GM12878 (cell line): ENCODE measurements at regions not wholly inside any gene's neighbourhood (a gene's known extent, or its start where the extent isn't known, plus 50 kb on each side); places are given as distances from the start of the nearest gene placed in this dataset.

Source experiments
- ATAC-seq: fragments of 200-7000 bp; cut with Tn5 transposase; 3 replicates; pipeline ENCODE4 v1.9.1; 2020; ENCODE audit warnings: mild to moderate bottlenecking, moderate library complexity
- BruUV-seq: library from RNA; stranded (reverse); fragments of 400-500 nt; replicated peaks from 2 replicates; lab custom pipeline; 2021; lab: Mats Ljungman, UMichigan
- CTCF ChIA-PET: fragments of 300-600 bp; sonication (Branson Sonifier 250); formaldehyde crosslinking; extraction: SDS; loops from one replicate; lab custom pipeline; 2021; ENCODE audit warnings: inconsistent platforms; lab: Yijun Ruan, JAX
- POLR2A ChIA-PET: fragments of 350-600 bp; formaldehyde crosslinking; extraction: SDS; loops from one replicate; lab custom pipeline; 2021; ENCODE audit warnings: inconsistent platforms; lab: Charles Lee
- RAD21 ChIA-PET: fragments of 300-600 bp; sonication (Branson Sonifier 250); formaldehyde crosslinking; loops from one replicate; lab custom pipeline; 2023; ENCODE audit warnings: antibody characterized with exemption; ENCODE audit not compliant: unreplicated experiment; lab: Charles Lee
- SMC1A ChIA-PET: fragments of 300-600 bp; sonication (Branson Sonifier 250); formaldehyde crosslinking; loops from one replicate; lab custom pipeline; 2023; ENCODE audit not compliant: unreplicated experiment, uncharacterized antibody; lab: Charles Lee
- DNase-seq: peaks from one replicate; pipeline ENCODE4 v3.0.0-alpha.2; 2011; ENCODE audit warnings: low read depth, low spot score
- FAIRE-seq: peaks from 3 replicates; lab custom pipeline; 2011; peaks lifted over from hg19 to GRCh38; lab: Jason Lieb, UNC
- H2AFZ ChIP-seq: 2 replicates; pipeline ENCODE4 v1.6.0; 2011; ENCODE audit warnings: low read depth, low read length, control low read depth; ENCODE audit not compliant: control insufficient read depth
- H3K27ac ChIP-seq: 2 replicates; pipeline ENCODE4 v1.5.1; 2011; ENCODE audit warnings: control low read depth; ENCODE audit not compliant: control insufficient read depth, insufficient read depth
- H3K27me3 ChIP-seq, 2 experiments: replicated peaks in 1 of 2; 2 replicates each; pipeline versions ENCODE4 v1.6.0 to v1.6.1; 2011; ENCODE audit warnings: low read length in 1 of 2; ENCODE audit not compliant: control insufficient read depth in 2 of 2, insufficient read depth in 2 of 2
- H3K36me3 ChIP-seq, 2 experiments: 2 replicates each; pipeline ENCODE4 v1.5.1; 2011; ENCODE audit warnings: low read length in 1 of 2; ENCODE audit not compliant: control insufficient read depth in 2 of 2, insufficient read depth in 2 of 2
- H3K4me1 ChIP-seq: 2 replicates; pipeline ENCODE4 v1.6.1; 2011; ENCODE audit warnings: mild to moderate bottlenecking, low read length, moderate library complexity, mixed read lengths; ENCODE audit not compliant: control insufficient read depth, insufficient read depth
- H3K4me2 ChIP-seq: 2 replicates; pipeline ENCODE4 v1.6.0; 2011; ENCODE audit warnings: control low read depth; ENCODE audit not compliant: control insufficient read depth, insufficient read depth
- H3K4me3 ChIP-seq: fragments of 200-600 bp; sonication (generic); 2 replicates; pipeline ENCODE4 v1.5.1; 2016
- H3K79me2 ChIP-seq: 2 replicates; pipeline ENCODE4 v1.6.0; 2011; ENCODE audit warnings: low read length; ENCODE audit not compliant: control insufficient read depth, insufficient read depth
- H3K9ac ChIP-seq: 2 replicates; pipeline ENCODE4 v1.8.0; 2011; ENCODE audit warnings: low read length, control low read depth, mixed read lengths; ENCODE audit not compliant: control insufficient read depth, insufficient read depth
- H3K9me3 ChIP-seq: replicated peaks from 3 replicates; pipeline ENCODE4 v1.5.1; 2011; ENCODE audit warnings: mild to moderate bottlenecking, low read length; ENCODE audit not compliant: control insufficient read depth, insufficient read depth
- H4K20me1 ChIP-seq: 2 replicates; pipeline ENCODE4 v1.6.0; 2011; ENCODE audit not compliant: control insufficient read depth, insufficient read depth
- BHLHE40 ChIP-seq, 2 experiments: fragments of 450-650 bp in 1 of 2; IDR thresholded peaks; 2 replicates each; pipeline ENCODE4 v1.6.1; 2011 to 2017; ENCODE audit warnings: low read depth in 2 of 2, borderline replicate concordance in 1 of 2, improper control_type of control experiment in 1 of 2, low read length in 1 of 2, mild to moderate bottlenecking in 1 of 2
- CHD4 ChIP-seq: fragments of 200-600 bp; sonication (generic); IDR thresholded peaks from 2 replicates; pipeline ENCODE4 v1.6.1; 2016; ENCODE audit warnings: mild to moderate bottlenecking
- CTCF ChIP-seq, 3 experiments: IDR thresholded peaks in 2 of 3; conservative IDR thresholded peaks in 1 of 3; 2 replicates each; pipeline ENCODE4 v1.5.1; 2011; ENCODE audit warnings: low read depth in 3 of 3, low read length in 3 of 3, mild to moderate bottlenecking in 3 of 3, control low read depth in 2 of 3, moderate library complexity in 2 of 3, inconsistent platforms in 1 of 3, mixed read lengths in 1 of 3; ENCODE audit not compliant: control insufficient read depth in 2 of 3, insufficient read depth in 1 of 3; ENCODE audit errors: extremely low read depth in 1 of 3
- HDGF ChIP-seq: fragments of 450-650 bp; IDR thresholded peaks from 2 replicates; pipeline ENCODE4 v1.6.1; 2016; ENCODE audit warnings: antibody characterized with exemption
- MEF2A ChIP-seq: IDR thresholded peaks from 2 replicates; pipeline ENCODE4 v1.6.1; 2011; ENCODE audit warnings: low read depth, mild to moderate bottlenecking, low read length, moderate library complexity; ENCODE audit not compliant: insufficient read depth
- MEF2B ChIP-seq: fragments of 450-650 bp; IDR thresholded peaks from 2 replicates; pipeline ENCODE4 v1.6.1; 2018; ENCODE audit warnings: mild to moderate bottlenecking, moderate library complexity; ENCODE audit not compliant: partially characterized antibody, poor library complexity, severe bottlenecking
- POLR2AphosphoS2 ChIP-seq: IDR thresholded peaks from 2 replicates; pipeline ENCODE4 v1.6.1; 2011; ENCODE audit warnings: low read depth, mild to moderate bottlenecking, low read length, improper control_type of control experiment, moderate library complexity
- SUPT20H ChIP-seq: IDR thresholded peaks from 2 replicates; pipeline ENCODE4 v1.6.1; 2011; ENCODE audit warnings: low read depth, mild to moderate bottlenecking, low read length, moderate library complexity, borderline replicate concordance; ENCODE audit not compliant: control insufficient read depth
- TBL1XR1 ChIP-seq: IDR thresholded peaks from 2 replicates; pipeline ENCODE4 v1.6.1; 2012; ENCODE audit warnings: low read depth, low read length, improper control_type of control experiment
- WGBS: methylation state at CpG from one replicate; pipeline ENCODE4 v1.1.6; 2016; ENCODE audit warnings: low lambda C conversion rate; ENCODE audit not compliant: insufficient replicate concordance, insufficient coverage; ENCODE audit errors: missing lambda C conversion rate; 5-methylcytosine and 5-hydroxymethylcytosine counted together
- in situ Hi-C: fragments of 300-500 bp; cut with MboI; formaldehyde crosslinking; loops from 9 replicates; pipeline ENCODE4 v1.14.3; 2018; ENCODE audit warnings: mixed read lengths
- intact Hi-C: fragments of 100-400 bp; cut with micrococcal nuclease; formaldehyde crosslinking; loops from one replicate; pipeline ENCODE4 v1.14.2; 2022; ENCODE audit not compliant: unreplicated experiment
- TF ChIP-seq, protein P1 (sequence below): IDR thresholded peaks from 2 replicates; pipeline ENCODE4 v1.6.1; 2011; ENCODE audit warnings: low read depth, low read length, improper control_type of control experiment, borderline replicate concordance
- TF ChIP-seq, protein P2 (sequence below): fragments of 450-650 bp; IDR thresholded peaks from 2 replicates; pipeline ENCODE4 v1.6.1; 2016; ENCODE audit warnings: mild to moderate bottlenecking
- TF ChIP-seq, protein P3 (sequence below): fragments of 450-650 bp; IDR thresholded peaks from 2 replicates; pipeline ENCODE4 v1.6.1; 2014; ENCODE audit warnings: mild to moderate bottlenecking

GRCh38 chr15:25982736-25983135 lies 119.6 kb upstream of the ATP10A start:
- ChIA-PET POLR2A (no interaction called here), CTCF (no interaction called here), SMC1A (no interaction called here), RAD21 (no interaction called here)
- Histone ChIP-seq H3K9ac (no peak overlapping the region), H3K79me2 (no peaks in the 10 kb centered on the region), H4K20me1 (no peaks in the 10 kb centered on the region), H3K27ac (no peak overlapping the region), H3K4me1 (no peaks in the 10 kb centered on the region), H3K4me2 (no peak overlapping the region), H2AFZ (no peak overlapping the region), H3K27me3 (no peaks in the 10 kb centered on the region), H3K9me3 (no peaks in the 10 kb centered on the region), H3K36me3 (no peaks in the 10 kb centered on the region), H3K4me3 (no peak overlapping the region)
- TF ChIP-seq CTCF (IDR thresholded peaks at IDR 0.05 in 2 of 3, conservative IDR thresholded peaks at IDR 0.05 in 1 of 3; ENCODE audit: control insufficient read depth in 2 of 3, extremely low read depth in 1 of 3, insufficient read depth in 1 of 3, low read depth in 3 of 3, low read length in 3 of 3): no peak
- TF ChIP-seq SUPT20H: no peak
- TF ChIP-seq, protein P1, sequence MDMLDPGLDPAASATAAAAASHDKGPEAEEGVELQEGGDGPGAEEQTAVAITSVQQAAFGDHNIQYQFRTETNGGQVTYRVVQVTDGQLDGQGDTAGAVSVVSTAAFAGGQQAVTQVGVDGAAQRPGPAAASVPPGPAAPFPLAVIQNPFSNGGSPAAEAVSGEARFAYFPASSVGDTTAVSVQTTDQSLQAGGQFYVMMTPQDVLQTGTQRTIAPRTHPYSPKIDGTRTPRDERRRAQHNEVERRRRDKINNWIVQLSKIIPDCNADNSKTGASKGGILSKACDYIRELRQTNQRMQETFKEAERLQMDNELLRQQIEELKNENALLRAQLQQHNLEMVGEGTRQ: no peak
- TF ChIP-seq MEF2A: no peak
- no peak for TF ChIP-seq BHLHE40 (IDR thresholded peaks at IDR 0.05; ENCODE audit: borderline replicate concordance in 1 of 2, low read depth in 2 of 2, low read length in 1 of 2)
- no peak for TF ChIP-seq TBL1XR1
- TF ChIP-seq, protein P2, sequence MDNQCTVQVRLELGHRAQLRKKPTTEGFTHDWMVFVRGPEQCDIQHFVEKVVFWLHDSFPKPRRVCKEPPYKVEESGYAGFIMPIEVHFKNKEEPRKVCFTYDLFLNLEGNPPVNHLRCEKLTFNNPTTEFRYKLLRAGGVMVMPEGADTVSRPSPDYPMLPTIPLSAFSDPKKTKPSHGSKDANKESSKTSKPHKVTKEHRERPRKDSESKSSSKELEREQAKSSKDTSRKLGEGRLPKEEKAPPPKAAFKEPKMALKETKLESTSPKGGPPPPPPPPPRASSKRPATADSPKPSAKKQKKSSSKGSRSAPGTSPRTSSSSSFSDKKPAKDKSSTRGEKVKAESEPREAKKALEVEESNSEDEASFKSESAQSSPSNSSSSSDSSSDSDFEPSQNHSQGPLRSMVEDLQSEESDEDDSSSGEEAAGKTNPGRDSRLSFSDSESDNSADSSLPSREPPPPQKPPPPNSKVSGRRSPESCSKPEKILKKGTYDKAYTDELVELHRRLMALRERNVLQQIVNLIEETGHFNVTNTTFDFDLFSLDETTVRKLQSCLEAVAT: no peak
- no peak for TF ChIP-seq MEF2B
- no peak for TF ChIP-seq HDGF
- no peak for TF ChIP-seq CHD4
- TF ChIP-seq, protein P3, sequence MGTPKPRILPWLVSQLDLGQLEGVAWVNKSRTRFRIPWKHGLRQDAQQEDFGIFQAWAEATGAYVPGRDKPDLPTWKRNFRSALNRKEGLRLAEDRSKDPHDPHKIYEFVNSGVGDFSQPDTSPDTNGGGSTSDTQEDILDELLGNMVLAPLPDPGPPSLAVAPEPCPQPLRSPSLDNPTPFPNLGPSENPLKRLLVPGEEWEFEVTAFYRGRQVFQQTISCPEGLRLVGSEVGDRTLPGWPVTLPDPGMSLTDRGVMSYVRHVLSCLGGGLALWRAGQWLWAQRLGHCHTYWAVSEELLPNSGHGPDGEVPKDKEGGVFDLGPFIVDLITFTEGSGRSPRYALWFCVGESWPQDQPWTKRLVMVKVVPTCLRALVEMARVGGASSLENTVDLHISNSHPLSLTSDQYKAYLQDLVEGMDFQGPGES: no peak
- TF ChIP-seq POLR2AphosphoS2: no peak
- ATAC-seq: no peak
- in situ Hi-C loops: no loop called here
- no peak for DNase-seq
- intact Hi-C loops: no loop called here
- WGBS: 8% methylated on average over 6 of the region's 6 CpGs
- BruUV-seq: no TSS peak
- FAIRE-seq: no peak
